ENCODE measurements at regions not wholly inside any gene's neighbourhood (a gene's known extent, or its start where the extent isn't known, plus 50 kb on each side); places are given as distances from the start of the nearest gene placed in this dataset.
A peak's percentile ranks its signal among the peaks of the same experiment; 100 is the strongest.
"Not testable (repeated sequence)": the region's sequence is repeated elsewhere in the genome, so short reads cannot be mapped to it uniquely, and the experiment has no call there.

DNA sequence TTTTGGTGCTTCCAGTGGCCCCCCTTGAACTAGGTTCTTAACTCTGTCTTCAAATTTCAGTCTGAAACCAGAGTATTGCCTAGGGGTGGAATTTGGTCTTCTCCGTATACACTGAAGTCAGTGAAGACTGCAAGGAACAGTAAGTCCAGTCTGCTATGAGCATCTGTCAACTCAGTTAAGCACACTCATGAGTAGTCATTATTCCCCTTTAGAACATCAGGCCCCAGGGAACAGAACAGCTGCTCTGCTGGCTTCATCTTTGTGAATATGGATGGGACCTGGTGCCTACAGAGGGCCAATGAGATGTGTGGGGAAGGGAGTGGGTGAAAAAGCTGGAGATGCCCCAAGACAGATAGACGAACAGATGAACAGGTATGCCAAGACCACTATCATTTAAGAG, 85.2 kb upstream of the PRR23C start:
- no peak for DNase-seq
- intact Hi-C loops (cut with DNase I): no loop called here
- ATAC-seq (ENCODE audit: poor library complexity): no peak

DNA sequence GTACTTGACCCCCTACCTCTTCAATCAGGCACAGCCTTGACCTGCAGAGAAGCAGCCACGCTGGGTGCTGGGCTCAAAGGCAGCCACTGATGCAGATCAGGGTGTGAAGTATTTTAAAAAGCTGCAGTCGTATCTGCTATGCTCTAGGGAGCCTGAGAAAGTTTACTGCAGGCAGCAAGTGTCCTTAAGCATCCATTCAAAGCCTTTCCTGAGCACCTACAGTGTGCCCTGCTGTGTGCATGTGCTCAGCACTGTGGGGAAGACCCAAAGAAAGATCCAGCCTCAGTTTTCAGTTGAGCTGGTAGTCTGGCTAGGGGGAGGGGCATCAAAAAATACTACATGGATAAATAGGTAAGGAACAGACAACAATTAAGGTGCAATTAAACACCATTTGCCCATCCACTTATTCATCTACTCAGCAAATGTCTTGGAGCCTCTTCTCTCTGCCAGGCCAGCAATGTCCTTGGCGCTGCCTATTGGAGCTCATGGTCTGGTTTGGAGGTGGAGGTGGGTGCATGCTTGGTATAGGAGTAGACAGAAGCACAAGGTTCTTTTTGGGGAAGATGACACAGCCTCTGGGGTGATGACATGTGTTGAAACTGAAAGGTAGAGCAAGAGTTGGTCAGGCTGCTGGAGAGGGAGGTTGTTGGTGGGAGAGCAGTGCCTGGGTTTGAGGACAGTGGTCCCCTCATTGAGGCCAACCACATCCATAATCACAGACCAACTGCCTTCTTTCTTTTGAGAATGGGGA, 85.9 kb upstream of the PRR23C start:
- no peak for DNase-seq
- intact Hi-C loops (cut with DNase I): no loop called here
- no peak for ATAC-seq (ENCODE audit: poor library complexity)

DNA sequence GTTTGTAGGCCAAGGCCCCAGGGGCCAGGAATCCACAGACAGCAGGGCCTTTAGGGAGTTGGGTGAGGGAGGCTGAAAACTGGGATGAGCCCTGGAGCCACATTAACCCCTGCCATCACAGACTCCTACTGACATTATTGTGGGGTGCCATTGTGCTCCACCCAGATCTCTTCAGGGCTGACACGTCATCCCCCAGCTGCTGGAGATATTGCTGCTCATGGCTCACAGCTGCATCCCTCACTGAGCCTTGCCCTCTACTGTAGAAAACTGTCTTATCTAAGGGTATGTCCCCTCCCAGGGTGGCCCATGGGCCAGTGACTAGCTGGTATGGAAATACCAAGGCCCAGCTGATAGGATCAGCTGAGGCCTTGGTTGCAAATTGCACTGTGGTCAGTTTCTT, 87.3 kb upstream of the PRR23C start:
- ATAC-seq (ENCODE audit: poor library complexity) (no peak), DNase-seq (no peak)
- intact Hi-C loops (cut with DNase I): no loop called here

- no peak for ATAC-seq (ENCODE audit: poor library complexity)
- no peak for DNase-seq
- intact Hi-C loops (cut with DNase I): no loop called here
These were observed 88.3 kb upstream of the PRR23C start for GRCh38 chr3:139132976-139133375.

GRCh38 chr3:139134678-139135372, 90.1 kb upstream of the PRR23C start:
- DNase-seq (no peak), ATAC-seq (ENCODE audit: poor library complexity) (no peak)
- intact Hi-C loops (cut with DNase I): no loop called here

DNA sequence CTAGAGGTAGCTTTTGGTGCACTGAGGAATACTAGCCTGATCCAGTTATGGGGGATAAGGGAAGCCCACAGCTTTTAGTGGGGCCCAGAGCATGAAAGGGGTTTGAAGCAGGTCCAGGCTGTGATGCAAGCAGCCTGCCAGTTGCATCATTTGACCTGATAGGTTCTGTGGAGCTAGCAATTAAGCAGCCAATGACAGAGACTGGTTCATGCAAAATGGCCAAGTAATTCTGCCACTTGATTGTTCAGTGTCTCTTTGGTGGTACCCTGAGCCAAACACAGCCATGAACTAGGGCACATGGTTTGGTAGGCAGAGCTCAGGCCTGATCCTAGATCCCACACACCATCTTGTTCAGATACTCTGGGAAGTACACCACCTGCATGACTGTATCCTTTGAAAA, 91.0 kb upstream of the PRR23C start:
- ATAC-seq (ENCODE audit: poor library complexity): no peak
- intact Hi-C loops (cut with DNase I): no loop called here
- no peak for DNase-seq

GRCh38 chr3:139136469-139137202, 91.9 kb upstream of the PRR23C start:
- ATAC-seq (ENCODE audit: poor library complexity): no peak
- no peak for DNase-seq
- intact Hi-C loops (cut with DNase I): no loop called here

GRCh38 chr3:139140553-139140952, 95.9 kb upstream of the PRR23C start:
- intact Hi-C loops (cut with DNase I): no loop called here
- DNase-seq (no peak), ATAC-seq (ENCODE audit: poor library complexity) (no peak)

DNA sequence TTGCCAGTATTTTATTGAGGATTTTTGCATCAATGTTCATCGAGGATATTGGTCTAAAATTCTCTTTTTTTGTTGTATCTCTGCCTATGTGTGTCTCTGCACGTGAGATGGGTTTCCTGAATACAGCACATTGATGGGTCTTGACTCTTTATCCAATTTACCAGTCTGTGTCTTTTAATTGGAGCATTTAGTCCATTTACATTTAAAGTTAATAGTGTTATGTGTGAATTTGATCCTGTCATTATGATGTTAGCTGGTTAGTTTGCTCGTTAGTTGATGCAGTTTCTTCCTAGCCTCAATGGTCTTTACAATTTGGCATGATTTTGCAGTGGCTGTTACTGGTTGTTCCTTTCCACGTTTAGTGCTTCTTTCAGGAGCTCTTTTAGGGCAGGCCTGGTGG, 101.3 kb upstream of the PRR23C start:
- ATAC-seq (ENCODE audit: poor library complexity); intact Hi-C loops (cut with DNase I); DNase-seq: not testable (repeated sequence)

- DNase-seq (no peak), ATAC-seq (ENCODE audit: poor library complexity) (no peak)
- intact Hi-C loops (cut with DNase I): no loop called here
These were observed 106.8 kb upstream of the PRR23C start for GRCh38 chr3:139151530-139151929.

GRCh38 chr3:139153434-139153833, 108.7 kb upstream of the PRR23C start:
- intact Hi-C loops (cut with DNase I); DNase-seq; ATAC-seq (ENCODE audit: poor library complexity): not testable (repeated sequence)

- no peak for DNase-seq
- ATAC-seq (ENCODE audit: poor library complexity): peak; percentile 22
- intact Hi-C loops (cut with DNase I): no loop called here
These were observed 112.7 kb upstream of the PRR23C start for GRCh38 chr3:139157161-139157932.

DNA sequence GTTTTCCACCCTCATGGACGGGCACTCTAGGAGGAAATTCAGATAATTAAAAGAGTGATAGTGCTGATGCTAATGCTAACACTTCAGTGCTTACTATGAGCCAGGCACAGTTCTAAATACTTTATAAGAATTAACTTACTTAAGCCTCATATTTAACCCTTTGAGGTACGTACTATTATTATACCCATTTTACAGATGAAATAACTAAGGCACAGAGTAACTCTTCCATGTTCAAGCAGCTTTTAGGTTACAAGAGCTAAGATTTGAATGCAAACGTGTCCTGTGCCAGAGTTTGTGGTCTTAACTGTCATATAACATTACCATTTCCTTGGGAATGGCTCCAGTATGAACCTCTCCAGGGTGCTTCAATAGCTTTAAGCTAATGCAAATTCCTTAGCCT, 114.7 kb upstream of the PRR23C start:
- no peak for DNase-seq
- intact Hi-C loops (cut with DNase I): no loop called here
- no peak for ATAC-seq (ENCODE audit: poor library complexity)

DNA sequence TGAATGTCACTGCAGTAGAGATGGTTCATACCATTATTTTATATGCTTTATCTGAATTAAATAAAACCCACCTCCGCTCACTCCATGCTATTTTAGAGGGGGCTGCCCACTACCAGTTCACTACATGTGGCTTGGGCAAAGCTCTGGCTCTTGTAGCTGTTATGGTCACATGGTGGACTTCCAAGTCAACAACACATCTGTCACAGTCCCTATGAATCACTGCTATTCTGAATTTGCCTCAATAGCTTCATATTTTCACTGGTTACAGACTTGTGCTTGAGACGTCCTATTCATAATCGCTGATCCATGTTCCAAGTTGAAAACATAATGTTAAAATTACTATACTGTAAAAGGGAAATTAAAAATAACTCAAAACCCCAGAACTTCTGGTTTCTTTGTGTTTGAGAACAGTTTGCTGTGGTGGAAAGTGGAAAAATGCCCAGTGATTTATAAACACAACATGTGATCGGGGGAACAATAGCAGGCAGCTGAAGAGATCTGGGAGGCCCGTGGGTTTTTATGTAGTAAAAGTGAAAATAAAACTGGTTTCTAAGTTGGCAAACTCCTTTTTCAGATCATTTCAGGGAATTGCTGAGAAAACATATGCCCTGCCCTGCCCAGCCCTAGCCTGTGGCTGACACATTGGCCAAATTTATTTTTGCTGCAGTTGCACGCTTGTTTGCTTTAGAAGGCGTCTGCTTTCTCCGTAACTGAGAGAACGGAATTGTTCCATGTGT, 128.8 kb upstream of the PRR23C start:
- ATAC-seq (ENCODE audit: poor library complexity) (no peak), DNase-seq (no peak)
- intact Hi-C loops (cut with DNase I): no loop called here

DNA sequence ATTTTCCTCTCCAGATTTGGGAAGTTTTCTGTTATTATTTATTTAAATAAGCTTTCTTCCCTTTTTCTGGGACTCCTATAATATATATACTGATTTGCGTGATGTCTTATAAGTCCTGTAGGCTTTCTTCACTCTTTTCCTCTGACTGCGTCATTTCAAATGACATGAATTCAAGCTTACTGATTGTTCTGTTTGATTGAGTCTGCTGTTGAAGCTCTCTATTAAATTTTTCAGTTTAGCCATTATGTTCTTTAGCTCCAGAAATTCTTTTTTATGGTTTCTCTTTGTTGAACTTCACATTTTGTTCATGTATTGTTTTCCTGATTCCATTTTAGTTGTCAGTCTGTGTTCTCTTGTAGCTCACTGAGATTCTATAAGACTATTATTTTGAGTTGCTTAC, 135.8 kb upstream of the PRR23C start:
- intact Hi-C loops (cut with DNase I): no loop called here
- no peak for ATAC-seq (ENCODE audit: poor library complexity)
- no peak for DNase-seq

DNA sequence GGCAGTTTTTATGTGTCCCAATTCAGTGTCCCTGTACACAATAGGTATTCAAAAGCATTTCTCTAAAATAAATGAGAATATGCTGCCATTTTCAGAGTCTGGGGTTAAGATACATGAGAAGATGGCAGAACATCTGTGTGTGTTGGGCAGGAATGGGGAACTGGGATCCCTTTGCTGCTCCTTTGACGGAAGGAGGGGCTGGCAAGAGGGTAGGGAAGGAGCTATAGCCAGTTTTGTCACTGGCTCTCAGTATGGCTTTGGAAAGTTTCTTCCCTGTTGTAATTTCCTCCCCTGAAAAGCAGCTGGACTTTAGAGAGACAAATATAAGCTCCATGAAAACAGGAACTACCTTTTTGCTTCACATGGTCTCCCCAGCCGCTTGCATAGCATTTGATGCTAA, 137.5 kb upstream of the PRR23C start:
- intact Hi-C loops (cut with DNase I): no loop called here
- no peak for DNase-seq
- ATAC-seq (ENCODE audit: poor library complexity): no peak

- no peak for ATAC-seq (ENCODE audit: poor library complexity)
- intact Hi-C loops (cut with DNase I): no loop called here
- no peak for DNase-seq
These were observed 137.9 kb upstream of the PRR23C start for GRCh38 chr3:139182598-139182997.

- no peak for DNase-seq
- ATAC-seq (ENCODE audit: poor library complexity): no peak
- intact Hi-C loops (cut with DNase I): no loop called here
These were observed 140.8 kb upstream of the PRR23C start for GRCh38 chr3:139185527-139185926.

DNA sequence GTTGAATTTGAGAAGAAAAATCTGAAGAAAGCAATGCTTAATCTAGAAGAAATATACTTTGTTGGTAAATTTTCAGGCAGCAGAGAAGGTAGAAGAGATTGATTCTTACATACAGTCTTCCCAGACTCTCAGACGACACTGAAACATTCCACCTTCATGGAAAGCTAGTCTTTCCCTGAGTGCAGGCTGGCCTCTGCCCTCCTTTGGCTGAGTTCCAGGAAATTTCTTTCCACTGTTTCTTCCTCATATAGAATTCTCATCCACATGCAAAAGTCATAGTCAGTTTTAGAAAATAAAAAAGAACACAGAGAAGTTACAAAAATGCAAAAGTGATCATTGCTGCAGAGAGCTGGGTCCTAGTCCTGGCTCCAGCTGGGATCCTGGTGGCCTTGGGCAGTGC, 142.5 kb upstream of the PRR23C start:
- ATAC-seq (ENCODE audit: poor library complexity) (no peak), DNase-seq (no peak)
- intact Hi-C loops (cut with DNase I): no loop called here

Measured in Right ventricle myocardium superior (tissue), 1 donor.